ENCODE measurements at regions not wholly inside any gene's neighbourhood (a gene's known extent, or its start where the extent isn't known, plus 50 kb on each side); places are given as distances from the start of the nearest gene placed in this dataset.
"Not testable (repeated sequence)": the region's sequence is repeated elsewhere in the genome, so short reads cannot be mapped to it uniquely, and the experiment has no call there.

GRCh38 chr2:160613466-160614153, 120.0 kb upstream of the RBMS1 start:
- Histone ChIP-seq H3K27ac (no peak overlapping the region), H3K4me3 (no peak overlapping the region)
- DNase-seq (ENCODE audit: low spot score) = no peak
- TF ChIP-seq CTCF (IDR thresholded peaks at IDR 0.05) = no peak

GRCh38 chr2:160614391-160614790, 120.8 kb upstream of the RBMS1 start:
- no peak for TF ChIP-seq CTCF (IDR thresholded peaks at IDR 0.05)
- no peak overlapping the region for H3K4me3 ChIP-seq
- DNase-seq (ENCODE audit: low spot score) = no peak
- no peak overlapping the region for H3K27ac ChIP-seq

- no peak for TF ChIP-seq CTCF (IDR thresholded peaks at IDR 0.05)
- H3K27ac ChIP-seq = no peak overlapping the region
- DNase-seq (ENCODE audit: low spot score) = no peak
- H3K4me3 ChIP-seq = no peak overlapping the region
These were observed 122.1 kb upstream of the RBMS1 start for GRCh38 chr2:160615706-160616105.

GRCh38 chr2:160616149-160616548, 122.5 kb upstream of the RBMS1 start:
- Histone ChIP-seq H3K4me3 (no peak overlapping the region), H3K27ac (no peak overlapping the region)
- no peak for DNase-seq (ENCODE audit: low spot score)
- TF ChIP-seq CTCF (IDR thresholded peaks at IDR 0.05) = no peak

GRCh38 chr2:160621748-160622147, 128.1 kb upstream of the RBMS1 start:
- no peak overlapping the region for H3K4me3 ChIP-seq
- DNase-seq (ENCODE audit: low spot score) = no peak
- H3K27ac ChIP-seq = no peak overlapping the region
- TF ChIP-seq CTCF (IDR thresholded peaks at IDR 0.05) = no peak

- not testable (repeated sequence) for DNase-seq (ENCODE audit: low spot score); H3K27ac ChIP-seq; H3K4me3 ChIP-seq
These were observed 134.5 kb upstream of the RBMS1 start for GRCh38 chr2:160628020-160628637.

GRCh38 chr2:160628811-160629210, 135.2 kb upstream of the RBMS1 start:
- no peak overlapping the region for H3K27ac ChIP-seq
- TF ChIP-seq CTCF (IDR thresholded peaks at IDR 0.05) = no peak

More at GRCh38 chr2:160628811-160629210, 135.2 kb upstream of the RBMS1 start:
- DNase-seq (ENCODE audit: low spot score) = no peak
- H3K4me3 ChIP-seq = no peak overlapping the region

All from coronary artery (tissue), 2 donors.